CD4-positive, alpha-beta T cell treated with Interleukin-10 for 1 hour (primary cell): ENCODE measurements at regions not wholly inside any gene's neighbourhood (a gene's known extent, or its start where the extent isn't known, plus 50 kb on each side); places are given as distances from the start of the nearest gene placed in this dataset.
"Not testable (repeated sequence)": the region's sequence is repeated elsewhere in the genome, so short reads cannot be mapped to it uniquely, and the experiment has no call there.

Experiments used
- DNase-seq: peaks from one replicate; pipeline ENCODE4 v3.0.0-alpha.2; 2020

- no peak for DNase-seq
Observed at GRCh38 chr10:85408388-85408787, 958.2 kb downstream of the GRID1 start.

GRCh38 chr10:85410586-85410985 lies 956.0 kb downstream of the GRID1 start:
- DNase-seq, result not testable (repeated sequence)

DNA sequence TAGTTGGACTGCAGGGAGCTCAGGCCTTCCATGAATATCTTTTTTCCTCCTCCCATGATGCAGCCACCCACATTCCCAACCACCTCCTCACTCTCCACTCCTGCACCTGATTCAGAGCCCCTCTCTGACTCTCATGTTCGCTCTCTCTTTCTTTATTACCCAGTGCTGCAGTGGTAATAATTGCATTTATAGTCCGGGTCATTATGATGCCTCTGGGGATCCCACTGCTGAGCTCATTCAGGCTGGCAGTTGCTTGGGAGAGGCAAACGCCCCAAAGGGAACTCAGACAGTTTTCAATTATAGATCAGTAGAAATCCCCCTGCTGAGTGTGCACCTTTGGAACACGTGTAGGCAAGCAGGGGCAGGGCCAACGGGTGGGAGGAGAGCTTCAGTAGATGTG lies 953.0 kb downstream of the GRID1 start:
- no peak for DNase-seq

DNA sequence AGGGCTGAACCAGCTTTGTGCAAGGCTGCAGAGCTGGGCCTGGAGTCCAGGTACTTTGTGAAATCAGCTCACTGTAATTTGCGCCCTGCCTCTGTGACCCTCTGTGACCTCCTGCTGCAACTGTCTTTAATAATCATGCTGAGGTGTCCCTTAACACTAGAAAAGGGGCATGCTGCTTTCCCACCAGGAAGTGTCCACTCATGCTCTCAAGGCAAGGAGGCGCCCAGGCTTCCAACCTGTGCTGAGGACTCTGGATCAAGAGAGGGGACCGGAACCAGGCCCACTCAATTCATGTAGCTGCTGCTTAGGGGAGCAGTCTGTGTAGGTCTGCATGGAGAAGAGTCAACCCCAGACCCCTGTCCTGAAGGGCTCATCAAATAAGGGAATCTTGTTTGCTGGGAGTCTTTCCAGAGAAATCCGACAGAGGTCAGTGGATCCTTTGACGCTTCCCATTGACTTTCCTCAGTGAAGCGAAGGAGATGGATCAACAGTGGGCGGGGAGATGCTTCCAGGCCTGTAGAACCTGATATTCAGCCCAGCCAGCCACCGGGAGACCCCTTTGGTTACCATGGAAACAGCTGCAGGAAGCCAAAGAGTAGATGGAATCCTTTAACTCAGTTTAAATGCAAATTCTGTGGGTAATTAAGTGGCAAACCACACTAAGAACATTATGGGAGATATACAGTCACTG lies 945.9 kb downstream of the GRID1 start:
- no peak for DNase-seq

DNA sequence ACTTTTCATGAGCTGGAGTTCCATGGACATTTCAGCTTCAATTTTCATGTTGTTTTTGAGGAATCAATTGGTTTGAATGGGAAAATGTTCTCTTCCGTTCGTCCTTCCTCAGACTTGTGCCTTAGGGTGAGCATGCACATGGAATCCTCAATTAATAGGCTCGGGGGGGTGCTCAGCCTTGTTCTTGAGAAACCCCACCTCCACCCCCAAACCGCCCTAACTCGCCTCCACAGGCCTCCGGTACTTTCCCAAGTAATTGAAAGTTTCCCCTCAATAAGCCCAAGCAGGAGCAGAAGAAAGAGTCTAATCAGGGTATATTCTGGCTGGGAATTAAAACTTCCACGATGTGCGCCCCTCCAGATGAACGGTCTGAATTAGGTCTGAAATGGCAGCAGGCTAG lies 945.2 kb downstream of the GRID1 start:
- DNase-seq, result no peak

DNA sequence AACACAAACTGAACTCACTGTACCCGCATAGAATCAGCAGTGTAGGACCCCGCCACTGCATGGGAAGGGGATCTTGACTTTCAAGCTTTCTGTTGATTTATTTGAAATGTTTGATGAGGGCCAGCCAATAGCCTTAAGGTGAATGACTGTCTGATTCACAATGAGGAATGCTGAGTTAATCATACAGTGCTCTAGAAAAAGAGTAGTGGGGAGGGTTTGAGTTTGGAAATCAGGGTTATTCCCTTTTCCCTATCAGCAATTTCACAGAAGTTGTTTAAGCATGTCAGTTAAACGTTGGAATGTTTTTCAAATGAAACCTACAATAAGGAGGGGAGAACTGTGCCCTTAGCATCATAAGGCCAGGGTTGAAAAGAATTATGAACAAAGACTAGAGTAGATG lies 937.5 kb downstream of the GRID1 start:
- no peak for DNase-seq

- no peak for DNase-seq
Observed at GRCh38 chr10:85430991-85431390, 935.6 kb downstream of the GRID1 start.

- no peak for DNase-seq
Observed at GRCh38 chr10:85433248-85433647, 933.3 kb downstream of the GRID1 start.

DNA sequence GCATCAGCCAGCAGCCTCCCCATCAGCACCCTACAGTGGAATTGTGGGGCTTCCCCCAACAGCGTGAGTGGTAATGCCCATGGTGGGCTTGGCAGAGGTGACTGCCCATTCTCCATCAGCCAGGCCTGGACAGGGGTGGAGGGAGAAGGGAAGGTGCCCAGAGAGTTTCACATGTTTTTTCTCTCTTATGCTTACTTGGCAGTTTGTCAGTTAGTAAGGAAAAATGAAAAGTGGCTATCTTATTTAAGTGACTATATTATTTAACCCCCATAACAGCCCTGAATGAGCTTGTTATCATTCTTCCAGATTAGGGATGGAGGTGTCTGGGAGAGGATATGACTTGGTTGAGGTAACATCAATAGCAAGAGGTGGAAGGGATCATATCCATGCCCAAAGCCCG lies 921.7 kb downstream of the GRID1 start:
- no peak for DNase-seq

- no peak for DNase-seq
Observed at GRCh38 chr10:85445702-85446101, 920.9 kb downstream of the GRID1 start.

GRCh38 chr10:85446827-85447226 lies 919.8 kb downstream of the GRID1 start:
- DNase-seq, result no peak

- no peak for DNase-seq
Observed at GRCh38 chr10:85447690-85448089, 918.9 kb downstream of the GRID1 start.

DNA sequence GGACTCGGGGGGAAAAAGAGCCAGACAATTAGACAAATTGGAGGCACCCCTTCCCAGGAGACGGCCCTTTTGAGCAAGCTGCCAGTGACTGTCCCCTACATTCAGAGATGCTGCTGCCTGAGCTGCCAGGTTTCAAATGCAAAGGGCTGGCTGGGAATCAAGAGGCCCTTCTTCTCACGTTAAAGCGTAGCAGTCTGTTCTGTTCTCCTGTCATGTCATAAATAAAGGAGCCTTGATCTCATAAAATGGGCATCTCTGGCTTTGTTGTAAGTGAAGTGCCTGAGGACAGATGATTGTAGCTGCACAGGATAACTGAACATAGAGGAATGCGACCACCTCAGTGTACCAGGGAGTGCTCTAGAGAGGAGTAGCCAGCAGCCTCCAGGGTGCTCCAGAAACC lies 917.9 kb downstream of the GRID1 start:
- DNase-seq, result no peak

DNA sequence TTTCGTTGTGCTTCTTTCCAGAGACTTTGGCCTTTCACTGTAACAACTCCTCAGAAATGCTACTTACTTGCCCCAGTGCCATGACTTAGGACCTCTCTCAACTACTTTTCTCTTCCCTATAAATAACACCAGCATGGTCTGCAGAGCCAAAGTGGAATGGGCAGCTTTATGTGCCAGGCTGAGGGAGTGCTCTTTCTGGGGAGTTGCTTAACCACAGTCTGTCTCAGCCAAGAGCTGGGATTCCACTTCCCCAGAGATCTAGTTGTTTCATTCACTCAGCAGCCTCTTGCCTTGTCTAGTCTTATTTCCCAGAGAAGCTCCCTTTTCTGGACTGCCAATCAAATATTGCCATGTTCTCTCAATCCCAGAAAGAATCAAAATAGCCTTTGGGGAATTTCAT lies 912.2 kb downstream of the GRID1 start:
- DNase-seq, result no peak

DNA sequence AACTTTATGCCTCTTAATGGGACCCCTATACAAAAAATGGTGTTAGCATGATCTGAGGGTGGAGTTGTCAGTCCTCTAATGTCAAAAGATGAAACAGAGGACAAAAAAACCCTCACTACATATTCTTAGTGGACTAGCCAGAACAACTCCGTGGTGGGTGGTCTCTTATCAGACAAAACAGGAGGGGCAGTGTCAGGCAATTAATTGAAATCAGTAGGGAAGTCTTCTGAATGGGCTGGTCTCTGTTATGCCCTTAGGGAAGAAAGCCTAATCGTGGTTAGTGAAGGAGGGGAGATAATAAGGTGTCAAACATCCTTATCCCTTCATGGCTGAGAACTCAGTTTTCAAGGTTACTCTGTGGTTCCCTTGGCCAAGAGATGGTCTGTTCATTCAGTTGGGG lies 909.4 kb downstream of the GRID1 start:
- no peak for DNase-seq

GRCh38 chr10:85458324-85458723 lies 908.3 kb downstream of the GRID1 start:
- DNase-seq, result no peak

GRCh38 chr10:85459906-85460305 lies 906.7 kb downstream of the GRID1 start:
- DNase-seq, result no peak

DNA sequence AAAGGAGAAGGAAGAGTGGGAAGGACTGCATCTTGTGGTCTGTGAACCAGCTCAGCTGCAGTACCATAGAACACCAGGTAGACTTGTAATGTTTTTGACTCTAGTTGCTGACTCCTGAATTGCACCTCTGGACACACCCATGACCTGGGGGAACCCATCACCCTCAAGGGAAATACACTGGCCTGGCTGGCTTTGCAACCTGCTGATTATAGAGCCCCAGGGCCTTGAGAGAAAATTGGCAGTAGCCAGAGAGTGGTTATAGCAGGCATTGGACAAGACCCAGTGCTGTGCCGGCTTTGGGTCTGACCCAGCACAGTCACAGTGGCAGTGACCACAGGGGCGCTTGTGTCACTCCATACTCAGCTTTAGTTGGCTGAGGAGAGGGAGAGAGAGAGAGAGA lies 902.3 kb downstream of the GRID1 start:
- DNase-seq, result no peak

GRCh38 chr10:85477979-85478378 lies 888.6 kb downstream of the GRID1 start:
- no peak for DNase-seq

GRCh38 chr10:85490431-85490830 lies 876.2 kb downstream of the GRID1 start:
- DNase-seq, result no peak

- no peak for DNase-seq
Observed at GRCh38 chr10:85491652-85492051, 874.9 kb downstream of the GRID1 start.

DNA sequence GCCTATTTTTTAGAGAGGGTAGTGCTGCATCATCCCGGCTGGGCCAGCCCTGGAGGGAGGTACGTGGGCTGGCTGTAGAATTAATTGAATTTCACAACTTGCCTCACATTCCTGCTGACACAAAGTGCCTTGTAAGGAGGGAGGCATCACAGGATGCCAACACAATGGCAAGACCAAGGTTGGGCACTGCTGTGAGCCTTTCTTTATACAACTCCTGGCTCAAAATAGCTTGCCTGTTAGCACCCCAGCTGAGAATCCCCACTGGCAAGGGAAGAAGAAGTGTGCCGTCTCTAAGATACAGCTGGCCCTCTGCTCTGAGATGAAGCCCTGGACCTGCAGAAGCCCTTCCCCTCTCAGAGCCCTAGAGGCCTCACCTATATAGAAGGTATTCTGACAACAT lies 873.9 kb downstream of the GRID1 start:
- DNase-seq, result no peak

- DNase-seq, result no peak
Observed at GRCh38 chr10:85493703-85494102, 872.9 kb downstream of the GRID1 start.

DNA sequence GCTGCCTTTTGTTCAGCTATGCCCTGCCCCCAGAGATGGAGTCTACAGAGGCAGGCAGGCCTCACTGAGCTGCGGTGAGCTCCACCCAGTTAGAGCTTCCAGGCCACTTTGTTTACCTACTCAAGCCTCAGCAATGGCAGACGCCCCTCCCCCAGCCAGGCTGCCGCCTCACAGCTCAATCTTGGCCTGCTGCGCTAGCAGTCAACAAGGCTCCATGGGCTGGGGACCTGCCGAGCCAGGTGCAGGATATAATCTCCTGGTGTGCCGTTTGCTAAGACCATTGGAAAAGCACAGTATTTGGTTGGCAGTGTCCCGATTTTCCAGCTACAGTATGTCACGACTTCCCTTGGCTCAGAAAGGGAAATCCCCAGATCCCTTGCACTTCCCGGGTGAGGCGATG lies 862.0 kb downstream of the GRID1 start:
- not testable (repeated sequence) for DNase-seq

DNA sequence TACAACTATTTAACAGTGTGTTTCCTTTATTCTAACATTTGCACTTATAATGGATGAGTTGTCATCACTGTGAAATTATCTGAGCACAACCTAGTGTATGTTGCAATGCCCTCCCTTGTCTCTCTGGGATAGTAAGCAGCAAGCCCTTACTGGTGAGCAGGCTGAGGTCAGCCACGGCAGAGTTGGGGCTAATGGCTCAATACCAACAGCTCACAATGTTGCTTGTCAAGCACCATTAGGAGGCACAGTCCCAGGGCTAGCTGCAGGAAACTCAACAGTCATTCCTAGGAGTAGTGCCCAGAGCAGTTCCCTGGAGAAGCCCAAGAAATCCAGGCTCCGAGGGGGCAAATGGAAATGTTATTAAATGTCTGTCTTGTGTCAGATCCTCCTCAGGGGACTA lies 858.4 kb downstream of the GRID1 start:
- DNase-seq, result no peak

DNA sequence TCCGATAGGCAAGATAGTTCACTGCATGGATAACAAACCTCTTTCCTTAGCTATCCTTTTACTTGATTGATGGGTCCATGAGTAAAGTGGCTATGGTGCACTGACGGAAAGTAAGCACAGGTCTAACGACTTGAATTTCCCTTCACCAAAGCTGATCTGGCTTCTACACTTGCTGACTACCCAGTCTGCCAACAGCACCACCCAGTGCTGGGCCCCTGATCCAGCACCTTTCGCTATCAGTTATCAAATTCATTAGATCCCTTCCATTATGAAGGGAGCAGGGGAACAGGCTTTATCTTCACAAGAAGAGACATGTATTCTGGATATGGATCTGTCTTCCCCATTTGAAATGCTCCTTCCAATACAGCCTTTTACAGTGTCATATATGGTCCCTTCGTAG lies 855.9 kb downstream of the GRID1 start:
- no peak for DNase-seq
